Esophagus muscularis mucosa (tissue), 4 donors: ENCODE measurements at regions not wholly inside any gene's neighbourhood (a gene's known extent, or its start where the extent isn't known, plus 50 kb on each side); places are given as distances from the start of the nearest gene placed in this dataset.

Experiments used
- DNase-seq: peaks from one replicate; pipeline ENCODE4 v3.0.0-alpha.2; 2017; ENCODE audit errors: extremely low spot score
- H3K27ac ChIP-seq, 4 donors: fragments of 200-600 bp; sonication (generic); replicated peaks in 1 of 4; 1 replicate in 3 of 4; 2 replicates in 1 of 4; pipeline ENCODE4 v1.5.1; 2016 to 2019; ENCODE audit warnings: mild to moderate bottlenecking in 1 of 4
- H3K27me3 ChIP-seq, 4 donors: fragments of 200-600 bp; sonication (generic); one replicate each; pipeline versions ENCODE4 v1.5.1 to v1.6.0; 2016 to 2019
- H3K36me3 ChIP-seq, 4 donors: fragments of 200-600 bp; sonication (generic); one replicate each; pipeline ENCODE4 v1.5.1; 2016 to 2019
- H3K4me1 ChIP-seq, 4 donors: fragments of 200-600 bp; sonication (generic); one replicate each; pipeline ENCODE4 v1.5.1; 2016 to 2019
- H3K4me3 ChIP-seq, 4 donors: fragments of 200-600 bp; sonication (generic); 1 replicate in 2 of 4; 2 replicates in 2 of 4; pipeline ENCODE4 v1.5.1; 2016 to 2019; ENCODE audit warnings: mild to moderate bottlenecking in 4 of 4, moderate library complexity in 1 of 4
- H3K9me3 ChIP-seq, 4 donors: fragments of 200-600 bp; sonication (generic); 1 replicate in 3 of 4; 2 replicates in 1 of 4; pipeline ENCODE4 v1.5.1; 2016 to 2019
- CTCF ChIP-seq, 3 experiments: fragments of 200-600 bp in 2 of 3; fragments of 450-650 bp in 1 of 3; sonication (generic) in 2 of 3; IDR thresholded peaks; one replicate each; pipeline ENCODE4 v1.5.1; 2017 to 2019; ENCODE audit warnings: antibody characterized with exemption in 3 of 3, mild to moderate bottlenecking in 2 of 3, moderate library complexity in 1 of 3
- EP300 ChIP-seq: sonication (generic); formaldehyde crosslinking; IDR thresholded peaks from one replicate; pipeline ENCODE4 v1.6.1; 2017; ENCODE audit warnings: antibody characterized with exemption
- POLR2A ChIP-seq: fragments of 450-650 bp; IDR thresholded peaks from one replicate; pipeline ENCODE4 v1.6.1; 2017; ENCODE audit warnings: antibody characterized with exemption, moderate library complexity, mild to moderate bottlenecking, low read depth
- POLR2AphosphoS5 ChIP-seq, 2 donors: sonication (generic); formaldehyde crosslinking; IDR thresholded peaks; one replicate each; pipeline ENCODE4 v1.6.1; 2017; ENCODE audit warnings: antibody characterized with exemption in 2 of 2
- WGBS: methylation state at CpG from one replicate; pipeline ENCODE4 v1.1.5; 2018; 5-methylcytosine and 5-hydroxymethylcytosine counted together
- intact Hi-C: fragments of 100-400 bp; cut with DNase I; formaldehyde crosslinking; loops from one replicate; pipeline ENCODE4 v1.15.1; 2023

GRCh38 chr6:54050750-54051149 is 60.5 kb upstream of the MLIP start:
- H3K27ac ChIP-seq = no peak overlapping the region
- no peaks in the 10 kb centered on the region for H3K9me3 ChIP-seq
- intact Hi-C loops = no loop called here
- DNase-seq = no peak
- H3K4me1 ChIP-seq = peaks cover 0 to 15% (median 11%) of the 10 kb centered on the region in 4 donors
- no peaks in the 10 kb centered on the region for H3K36me3 ChIP-seq
- 51% methylated on average over 2 of the region's 2 CpGs for WGBS
- no peak overlapping the region for H3K4me3 ChIP-seq
- H3K27me3 ChIP-seq = no peaks in the 10 kb centered on the region
- no peak for TF ChIP-seq CTCF (IDR thresholded peaks at IDR 0.05)
- TF ChIP-seq POLR2A = no peak
- TF ChIP-seq POLR2AphosphoS5 (IDR thresholded peaks at IDR 0.05) = no peak
- no peak for TF ChIP-seq EP300

GRCh38 chr6:54053881-54054391 is 57.3 kb upstream of the MLIP start:
- no peak overlapping the region for H3K27ac ChIP-seq
- WGBS = 35% methylated on average over 4 of the region's 4 CpGs
- intact Hi-C loops = no loop called here

DNA sequence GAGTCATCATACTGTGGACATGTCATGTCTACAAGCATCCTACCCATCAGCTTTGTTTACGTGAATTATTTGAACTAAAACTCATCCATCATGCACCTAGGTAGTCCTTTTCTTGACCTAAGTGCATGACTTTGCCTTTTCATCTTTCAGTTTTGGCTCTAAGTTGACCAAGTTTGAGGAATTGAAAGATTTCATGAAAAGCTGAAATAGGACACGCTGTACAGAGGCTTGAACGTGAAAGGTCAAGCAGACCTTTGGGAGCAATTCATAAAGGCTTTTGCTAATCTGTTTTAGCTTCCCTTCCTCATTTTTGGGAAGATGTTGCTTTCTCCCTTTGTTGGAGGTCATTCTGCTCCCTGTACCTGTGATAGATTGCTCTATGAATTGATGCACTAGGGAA is 55.1 kb upstream of the MLIP start:
- no peak for DNase-seq
- peaks cover 5 to 15% (median 14%) of the 10 kb centered on the region in 4 donors for H3K4me1 ChIP-seq
- no peak overlapping the region for H3K4me3 ChIP-seq
- intact Hi-C loops = no loop called here
- H3K36me3 ChIP-seq = no peaks in the 10 kb centered on the region
- H3K27me3 ChIP-seq = no peaks in the 10 kb centered on the region
- H3K9me3 ChIP-seq = no peaks in the 10 kb centered on the region
- no peak overlapping the region for H3K27ac ChIP-seq
- WGBS = 87% methylated on average over 3 of the region's 3 CpGs
- TF ChIP-seq POLR2AphosphoS5 (IDR thresholded peaks at IDR 0.05) = no peak
- no peak for TF ChIP-seq CTCF (IDR thresholded peaks at IDR 0.05)
- no peak for TF ChIP-seq POLR2A
- TF ChIP-seq EP300 = no peak

More at GRCh38 chr6:54053881-54054391, 57.3 kb upstream of the MLIP start:
- Histone ChIP-seq H3K9me3 (no peaks in the 10 kb centered on the region), H3K27me3 (no peaks in the 10 kb centered on the region), H3K4me1 (peaks cover 0 to 15% (median 11%) of the 10 kb centered on the region in 4 donors), H3K4me3 (peak overlapping the region in 3 of 4 donors; percentile 6 to 23 (median 7)), H3K36me3 (no peaks in the 10 kb centered on the region)
- TF ChIP-seq EP300 (no peak), CTCF (IDR thresholded peaks at IDR 0.05) (no peak), POLR2AphosphoS5 (IDR thresholded peaks at IDR 0.05) (no peak), POLR2A (no peak)
- DNase-seq = no peak

DNA sequence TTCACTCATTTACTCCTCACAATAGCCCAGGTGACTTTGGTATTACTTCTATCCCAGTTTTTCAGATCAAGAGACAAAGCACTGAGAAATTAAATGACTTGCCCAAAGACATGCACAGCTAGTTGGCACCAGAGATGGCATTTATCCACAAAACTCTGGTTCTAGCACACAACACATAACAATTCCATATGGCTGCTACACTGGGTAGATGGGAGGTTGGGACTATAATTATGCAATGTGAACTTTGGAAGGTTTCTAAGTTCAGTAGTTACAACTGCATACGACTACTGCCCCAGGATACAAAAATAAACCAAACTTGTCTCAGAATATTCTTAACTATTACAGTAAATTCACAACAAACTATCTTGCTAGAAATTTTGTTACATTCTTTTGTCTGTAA is 54.2 kb upstream of the MLIP start:
- intact Hi-C loops = no loop called here
- Histone ChIP-seq H3K4me1 (peaks cover 5 to 15% (median 14%) of the 10 kb centered on the region in 4 donors), H3K36me3 (no peaks in the 10 kb centered on the region), H3K27ac (no peak overlapping the region), H3K27me3 (no peaks in the 10 kb centered on the region), H3K4me3 (no peak overlapping the region), H3K9me3 (no peaks in the 10 kb centered on the region)
- TF ChIP-seq POLR2A = no peak
- TF ChIP-seq EP300 = no peak
- no peak for TF ChIP-seq CTCF (IDR thresholded peaks at IDR 0.05)
- no peak for TF ChIP-seq POLR2AphosphoS5 (IDR thresholded peaks at IDR 0.05)
- WGBS = 77% methylated on average over 1 of the region's 1 CpG
- no peak for DNase-seq

GRCh38 chr6:54058236-54058635 is 53.0 kb upstream of the MLIP start:
- Histone ChIP-seq H3K9me3 (no peaks in the 10 kb centered on the region), H3K36me3 (no peaks in the 10 kb centered on the region), H3K4me1 (peaks cover 5 to 15% (median 13%) of the 10 kb centered on the region in 4 donors), H3K27ac (no peak overlapping the region), H3K27me3 (no peaks in the 10 kb centered on the region), H3K4me3 (no peak overlapping the region)
- TF ChIP-seq EP300 (no peak), POLR2AphosphoS5 (IDR thresholded peaks at IDR 0.05) (no peak), POLR2A (no peak), CTCF (IDR thresholded peaks at IDR 0.05) (no peak)
- intact Hi-C loops = no loop called here
- DNase-seq = no peak
